ENCODE measurements at regions not wholly inside any gene's neighbourhood (a gene's known extent, or its start where the extent isn't known, plus 50 kb on each side); places are given as distances from the start of the nearest gene placed in this dataset.
"Not testable (repeated sequence)": the region's sequence is repeated elsewhere in the genome, so short reads cannot be mapped to it uniquely, and the experiment has no call there.

- DNase-seq: no peak
Measured at GRCh38 chrX:115972717-115973116, 197.8 kb upstream of the AGTR2 start.

DNA sequence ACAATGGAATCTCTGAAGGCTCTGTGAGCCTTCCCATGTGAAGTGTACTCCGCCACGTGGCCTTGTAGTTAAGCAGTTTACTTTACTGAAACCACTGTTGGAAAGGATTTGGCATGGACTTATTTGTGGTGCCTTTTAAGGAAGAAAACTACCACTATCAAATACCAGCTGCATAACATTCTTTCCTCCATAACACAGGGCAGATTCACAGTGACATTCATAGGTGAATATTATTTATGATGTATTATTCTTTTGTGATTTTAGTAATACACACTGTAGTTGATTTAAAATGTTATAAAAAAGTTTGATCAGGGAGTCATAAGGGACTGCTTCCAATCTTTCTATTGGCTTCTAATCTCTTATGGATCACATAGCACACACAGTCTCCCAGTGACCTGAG lies 192.5 kb upstream of the AGTR2 start:
- no peak for DNase-seq

GRCh38 chrX:115983148-115983547 lies 187.4 kb upstream of the AGTR2 start:
- not testable (repeated sequence) for DNase-seq

DNA sequence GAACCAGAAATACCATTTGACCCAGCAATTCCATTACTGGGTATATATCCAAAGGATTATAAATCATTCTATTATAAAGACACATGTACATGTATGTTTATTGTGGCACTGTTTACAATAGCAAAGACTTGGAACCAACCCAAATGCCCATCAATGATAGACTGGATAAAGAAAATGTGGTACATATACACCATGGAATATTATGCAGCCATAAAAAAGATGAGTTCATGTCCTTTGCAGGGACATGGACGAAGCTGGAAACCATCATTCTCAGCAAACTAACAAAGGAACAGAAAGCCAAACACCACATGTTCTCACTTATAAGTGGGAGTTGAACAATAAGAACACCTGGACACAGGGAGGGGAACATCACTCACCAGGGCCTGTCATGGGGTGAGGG lies 183.1 kb upstream of the AGTR2 start:
- DNase-seq: not testable (repeated sequence)

DNA sequence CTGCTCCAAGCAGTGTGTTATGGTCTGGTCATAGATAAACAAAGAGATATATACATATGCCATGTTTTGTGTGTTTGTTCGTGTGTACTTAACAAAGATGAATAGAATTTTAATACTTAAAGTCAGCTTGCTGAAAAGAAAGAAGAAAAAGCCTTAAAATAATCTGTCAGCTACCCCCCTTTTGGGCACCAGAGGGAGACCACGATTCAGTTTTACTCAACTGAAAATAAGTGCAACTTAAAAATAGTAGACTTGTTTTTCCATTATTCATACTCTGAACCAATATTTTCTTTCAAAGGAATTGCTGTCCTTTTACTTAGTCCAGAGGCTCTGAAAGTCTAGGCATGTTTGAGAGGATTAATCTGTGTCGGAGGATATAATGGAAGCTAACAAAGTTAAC lies 181.7 kb upstream of the AGTR2 start:
- DNase-seq: no peak

DNA sequence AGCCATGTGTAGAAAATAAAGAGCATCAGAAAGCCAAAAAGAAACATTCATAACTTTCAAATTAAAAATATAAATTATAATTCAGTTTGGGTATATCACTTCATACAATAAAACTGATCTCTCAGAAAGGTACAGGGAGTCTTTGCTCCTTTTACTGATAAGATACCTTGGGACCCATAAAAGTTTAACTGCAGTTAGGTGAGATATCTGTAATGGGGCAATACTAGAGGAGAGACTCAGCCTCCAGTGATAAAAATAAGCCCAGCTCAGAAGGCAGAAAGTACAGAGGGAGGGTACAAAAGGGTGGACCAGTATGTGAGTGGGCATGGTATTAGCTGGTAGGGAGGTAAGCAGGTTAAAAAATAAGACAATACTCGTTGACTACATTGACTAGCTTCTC lies 180.9 kb upstream of the AGTR2 start:
- DNase-seq: no peak

GRCh38 chrX:116009346-116009745 lies 161.2 kb upstream of the AGTR2 start:
- DNase-seq: no peak

DNA sequence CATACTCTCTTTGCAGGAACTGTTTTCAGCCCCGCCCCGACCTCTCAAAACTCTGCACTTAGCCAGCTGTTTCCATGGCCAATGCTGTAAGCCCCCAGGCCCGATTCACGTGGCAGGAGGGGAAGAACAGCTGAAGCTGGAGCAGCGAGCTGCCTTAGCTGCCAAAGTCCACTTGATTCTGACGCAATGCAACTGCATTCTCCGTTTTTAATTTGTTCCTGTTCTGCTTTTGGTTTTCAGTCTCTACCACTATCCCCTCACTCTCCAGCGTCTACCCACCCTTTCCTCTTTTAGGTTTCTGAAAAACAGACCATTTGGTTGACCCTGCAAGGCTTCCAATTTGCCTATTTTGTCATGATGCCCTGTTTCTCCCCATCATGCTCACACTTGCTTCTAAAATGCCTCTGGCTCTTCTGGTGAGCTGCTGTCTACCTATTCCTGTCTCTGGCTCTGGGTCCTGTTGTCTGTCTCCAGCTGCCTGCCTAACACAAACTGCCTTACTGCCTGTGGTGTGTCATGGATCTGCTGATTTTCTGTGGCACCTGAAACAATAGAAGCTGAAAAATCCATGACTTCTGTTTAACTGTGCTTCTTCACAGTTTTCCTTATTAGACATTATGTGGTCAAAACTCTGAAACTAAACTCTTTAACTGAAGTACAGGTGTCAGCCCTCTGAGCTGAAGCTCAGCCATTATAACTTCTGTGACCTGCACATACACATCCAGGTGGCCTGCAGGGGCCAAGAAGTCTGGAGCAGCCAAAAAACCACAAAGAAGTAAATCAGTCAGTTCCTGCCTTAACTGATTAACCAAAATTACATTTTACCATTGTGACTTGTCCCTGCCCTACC lies 160.5 kb upstream of the AGTR2 start:
- no peak for DNase-seq

GRCh38 chrX:116010939-116011338 lies 159.6 kb upstream of the AGTR2 start:
- DNase-seq: no peak

- DNase-seq: no peak
Measured at GRCh38 chrX:116031331-116031730, 139.2 kb upstream of the AGTR2 start.

Measured in NCI-H2227 treated with DMSO at 0.1 percent for 48 hours (cell line).